ENCODE measurements at regions not wholly inside any gene's neighbourhood (a gene's known extent, or its start where the extent isn't known, plus 50 kb on each side); places are given as distances from the start of the nearest gene placed in this dataset.

GRCh38 chr5:56464935-56465768, 232.0 kb upstream of the ANKRD55 start (continued):
- no peak for TF ChIP-seq POGK (CRISPR knock-in tag; conservative IDR thresholded peaks at IDR 0.05)
- TF ChIP-seq ETS1 (CRISPR knock-in tag; IDR thresholded peaks at IDR 0.05), result no peak
- TF ChIP-seq HOXA9 (CRISPR knock-in tag; IDR thresholded peaks at IDR 0.05; ENCODE audit: borderline replicate concordance), result no peak
- no peak for TF ChIP-seq CCDC6 (CRISPR knock-in tag; IDR thresholded peaks at IDR 0.05)
- TF ChIP-seq ZBTB3 (CRISPR knock-in tag; IDR thresholded peaks at IDR 0.05; ENCODE audit: borderline replicate concordance, low read depth), result no peak
- no peak for TF ChIP-seq ZNF772 (CRISPR knock-in tag; IDR thresholded peaks at IDR 0.05)
- TF ChIP-seq SNAPC2 (CRISPR knock-in tag; IDR thresholded peaks at IDR 0.05), result no peak
- TF ChIP-seq ARID4A (CRISPR knock-in tag; IDR thresholded peaks at IDR 0.05; ENCODE audit: borderline replicate concordance), result peak; percentile 31; the same call in 1 of the 2 replicates
- TF ChIP-seq HINFP (CRISPR knock-in tag; IDR thresholded peaks at IDR 0.05; ENCODE audit: low read depth), result no peak
- no peak for TF ChIP-seq ZNF12 (CRISPR knock-in tag; IDR thresholded peaks at IDR 0.05)
- 0 out of 2 replicates have a peak, but pooled peaks have one; percentile 74 for TF ChIP-seq RFXANK (CRISPR knock-in tag; IDR thresholded peaks at IDR 0.05)
- TF ChIP-seq RFX5 (IDR thresholded peaks at IDR 0.05; ENCODE audit: low read depth, low read length), result 0 out of 2 replicates have a peak, but pooled peaks have one; percentile 47
- peak; percentile 80 for TF ChIP-seq NFKBIZ (CRISPR knock-in tag; IDR thresholded peaks at IDR 0.05)
- no peak for TF ChIP-seq MXD4 (CRISPR knock-in tag; IDR thresholded peaks at IDR 0.05)
- TF ChIP-seq ZNF430 (CRISPR knock-in tag; IDR thresholded peaks at IDR 0.05), result no peak
- no peak; the same call in 1 of the 2 replicates for TF ChIP-seq ZBTB33 (CRISPR knock-in tag; IDR thresholded peaks at IDR 0.05)
- TF ChIP-seq NFATC3 (CRISPR knock-in tag; IDR thresholded peaks at IDR 0.05), result no peak
- no peak for TF ChIP-seq HNRNPLL (IDR thresholded peaks at IDR 0.05; ENCODE audit: low read depth, low read length, poor library complexity, severe bottlenecking)

Measured in HepG2 (cell line).